GM20431 (cell line): ENCODE measurements at regions not wholly inside any gene's neighbourhood (a gene's known extent, or its start where the extent isn't known, plus 50 kb on each side); places are given as distances from the start of the nearest gene placed in this dataset.
"Not testable (repeated sequence)": the region's sequence is repeated elsewhere in the genome, so short reads cannot be mapped to it uniquely, and the experiment has no call there.

Experiments
- in situ Hi-C: fragments of 300-500 bp; cut with MseI, MboI; formaldehyde crosslinking; loops from one replicate; pipeline ENCODE4 v1.15.0; 2020; ENCODE audit warnings: low sequenced_read_pairs; ENCODE audit not compliant: unreplicated experiment

GRCh38 chr13:67389171-67389570, 159.0 kb upstream of the PCDH9 start:
- in situ Hi-C loops: no loop called here

GRCh38 chr13:67383109-67383757, 153.1 kb upstream of the PCDH9 start:
- in situ Hi-C loops: not testable (repeated sequence)

- in situ Hi-C loops: no loop called here
Observed at GRCh38 chr13:67377919-67378318, 147.8 kb upstream of the PCDH9 start.

- in situ Hi-C loops: no loop called here
Observed at GRCh38 chr13:67374391-67374790, 144.3 kb upstream of the PCDH9 start.

GRCh38 chr13:67372868-67373464, 142.8 kb upstream of the PCDH9 start:
- in situ Hi-C loops: no loop called here

GRCh38 chr13:67369895-67370660, 139.9 kb upstream of the PCDH9 start:
- in situ Hi-C loops: no loop called here

- in situ Hi-C loops: no loop called here
Observed at GRCh38 chr13:67367399-67367798, 137.3 kb upstream of the PCDH9 start.

- in situ Hi-C loops: no loop called here
Observed at GRCh38 chr13:67366533-67366932, 136.4 kb upstream of the PCDH9 start.

GRCh38 chr13:67355812-67356476, 125.8 kb upstream of the PCDH9 start:
- in situ Hi-C loops: no loop called here

GRCh38 chr13:67353941-67354340, 123.8 kb upstream of the PCDH9 start:
- in situ Hi-C loops: no loop called here

GRCh38 chr13:67353031-67353430, 122.9 kb upstream of the PCDH9 start:
- in situ Hi-C loops: no loop called here

- in situ Hi-C loops: no loop called here
Observed at GRCh38 chr13:67351909-67352308, 121.8 kb upstream of the PCDH9 start.

- in situ Hi-C loops: no loop called here
Observed at GRCh38 chr13:67351114-67351513, 121.0 kb upstream of the PCDH9 start.

- in situ Hi-C loops: no loop called here
Observed at GRCh38 chr13:67343777-67344176, 113.6 kb upstream of the PCDH9 start.

GRCh38 chr13:67341406-67341805, 111.3 kb upstream of the PCDH9 start:
- in situ Hi-C loops: no loop called here

GRCh38 chr13:67330149-67330548, 100.0 kb upstream of the PCDH9 start:
- in situ Hi-C loops: no loop called here

GRCh38 chr13:67328895-67329294, 98.8 kb upstream of the PCDH9 start:
- in situ Hi-C loops: no loop called here

- in situ Hi-C loops: no loop called here
Observed at GRCh38 chr13:67318860-67319259, 88.7 kb upstream of the PCDH9 start.

GRCh38 chr13:67318398-67318797, 88.3 kb upstream of the PCDH9 start:
- in situ Hi-C loops: no loop called here

- in situ Hi-C loops: no loop called here
Observed at GRCh38 chr13:67314405-67314804, 84.3 kb upstream of the PCDH9 start.
